GM21723 (cell line): ENCODE measurements at regions not wholly inside any gene's neighbourhood (a gene's known extent, or its start where the extent isn't known, plus 50 kb on each side); places are given as distances from the start of the nearest gene placed in this dataset.

ENCODE experiments used
- ATAC-seq: cut with Tn5 transposase; IDR thresholded peaks from one replicate; pipeline ENCODE4 v1.9.1; 2021; ENCODE audit warnings: mild to moderate bottlenecking, moderate library complexity; ENCODE audit not compliant: unreplicated experiment

DNA sequence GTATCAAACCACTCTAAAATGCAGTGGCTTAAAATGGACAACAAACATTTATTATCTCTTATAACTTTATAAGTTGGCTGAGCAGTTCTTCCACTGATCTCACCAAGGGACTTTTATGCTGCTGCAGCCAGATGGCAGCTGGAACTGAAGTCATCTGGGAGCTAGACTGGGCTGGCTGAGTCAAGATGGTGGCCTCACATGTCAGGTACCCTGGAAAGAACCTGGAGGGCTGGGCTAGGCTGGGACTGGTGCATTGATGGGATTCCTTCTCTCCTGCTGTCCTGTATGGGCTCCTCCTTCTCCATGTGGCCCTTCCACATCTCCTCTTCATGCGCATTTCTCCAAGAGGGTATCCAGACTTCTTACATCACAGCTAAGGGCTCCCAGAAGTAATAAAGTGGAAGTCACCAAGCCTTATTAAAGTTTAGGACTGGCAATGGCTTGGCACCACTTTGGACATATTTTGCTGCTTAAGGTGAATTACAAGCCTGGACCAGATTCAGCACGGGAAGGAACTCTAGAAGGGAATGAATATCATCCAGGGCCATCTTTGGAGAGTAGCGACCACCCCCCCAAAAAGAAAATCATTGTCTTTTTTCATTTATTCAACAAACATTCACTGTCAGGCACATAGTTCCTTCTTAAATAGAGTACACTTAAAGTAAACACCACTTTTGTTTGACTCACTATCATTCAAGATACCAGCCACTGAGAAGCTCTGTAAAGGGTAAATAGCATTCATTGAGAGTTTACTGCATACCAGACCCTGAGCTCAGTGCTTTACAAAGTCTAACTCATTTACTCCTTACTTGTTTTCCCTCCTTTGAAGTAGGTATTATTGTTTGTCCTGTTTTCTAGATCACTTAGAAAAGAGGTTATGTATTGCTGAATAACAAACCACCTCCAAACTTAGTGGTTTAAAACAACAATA lies 138.0 kb downstream of the ZFP36L2 start:
- no peak for ATAC-seq

DNA sequence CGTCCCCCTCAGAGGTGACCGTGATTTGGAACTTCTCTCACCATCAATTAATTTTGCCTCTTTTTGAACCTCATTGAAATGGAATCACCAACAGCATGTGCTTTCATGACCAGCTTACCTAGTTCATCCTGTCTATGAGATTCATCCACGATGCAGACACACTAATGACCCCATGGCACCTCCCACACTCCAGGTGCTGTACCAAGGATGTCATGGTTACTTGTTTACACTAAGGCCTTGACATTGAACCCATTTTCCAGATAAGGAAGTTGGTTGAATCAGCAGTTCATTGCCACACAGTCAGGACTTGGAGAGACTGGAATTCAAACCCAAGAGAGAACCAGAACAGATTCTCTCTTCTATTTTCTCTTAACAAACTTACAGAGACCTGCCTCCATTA lies 139.0 kb downstream of the ZFP36L2 start:
- no peak for ATAC-seq

DNA sequence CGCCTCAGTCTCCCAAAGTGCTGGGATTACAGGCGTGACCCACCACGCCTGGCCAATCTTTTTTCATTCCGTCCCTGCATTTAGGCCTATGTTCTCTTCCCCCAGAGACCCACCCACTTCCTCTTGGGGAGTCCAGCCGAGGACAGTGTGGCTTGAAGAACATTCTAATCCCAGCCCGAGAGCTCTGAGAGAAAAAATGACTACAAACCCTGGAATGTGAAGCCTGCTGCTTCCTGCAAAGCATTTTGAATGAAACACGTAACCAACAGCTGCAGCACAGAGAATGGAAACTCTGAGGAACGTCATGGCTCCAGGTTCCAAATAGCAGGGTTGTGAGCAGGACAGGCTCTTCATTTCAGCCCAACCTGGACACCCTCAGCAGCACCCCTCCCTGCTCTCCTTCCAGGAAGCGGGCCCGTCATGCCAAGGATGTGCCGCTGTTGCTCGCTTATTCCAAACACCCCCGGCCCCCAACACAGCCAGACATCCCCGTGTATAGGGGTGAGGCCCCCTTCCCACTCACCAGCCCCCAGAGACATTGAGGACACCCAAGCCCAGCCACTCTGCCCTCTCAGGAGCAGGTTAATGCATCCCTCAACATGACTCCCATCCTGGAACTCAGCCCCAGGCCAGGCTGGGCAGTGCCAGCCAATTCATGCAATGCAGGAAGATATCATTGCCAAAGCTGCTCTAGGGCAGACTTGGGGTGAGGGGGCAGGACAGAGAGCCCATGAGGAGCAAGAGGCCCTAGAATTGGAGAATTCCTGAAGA lies 139.8 kb downstream of the ZFP36L2 start:
- no peak for ATAC-seq

DNA sequence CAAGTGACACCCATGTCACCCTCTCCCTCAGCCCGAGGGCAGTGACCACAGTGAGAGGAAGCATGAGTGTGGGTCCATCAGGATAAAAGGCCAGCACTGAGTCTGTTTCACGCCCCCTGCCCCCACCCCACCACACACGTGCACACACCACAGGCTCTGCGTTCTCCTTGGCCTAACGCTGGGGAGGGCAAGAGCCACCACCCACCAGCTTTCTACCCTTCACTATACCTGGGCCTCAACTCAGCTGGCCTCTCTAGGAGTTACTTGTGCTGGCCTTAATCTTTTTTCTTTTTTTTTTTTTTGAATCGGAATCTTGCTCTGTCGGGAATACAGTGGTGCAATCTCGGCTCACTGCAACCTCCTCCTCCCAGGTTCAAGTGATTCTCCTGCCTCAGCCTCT lies 140.5 kb downstream of the ZFP36L2 start:
- no peak for ATAC-seq

DNA sequence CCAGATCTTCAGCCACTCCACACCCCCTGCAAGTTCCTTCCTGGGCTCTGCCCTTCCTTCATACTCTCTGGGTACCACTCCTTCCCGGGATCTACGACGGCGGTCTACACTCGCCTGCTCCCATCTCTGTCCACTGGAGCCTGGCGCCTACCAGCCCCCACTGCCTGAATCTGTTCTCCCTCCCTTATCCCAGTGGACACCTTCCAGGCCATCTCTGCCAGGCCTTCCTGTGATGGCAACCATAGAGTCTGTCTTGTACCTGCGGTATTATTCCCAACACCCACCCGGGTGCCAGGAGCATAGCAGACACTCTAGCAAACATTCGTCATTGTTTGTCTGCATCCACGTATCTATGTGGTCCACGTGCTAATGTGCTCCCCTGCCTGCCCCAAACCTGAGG lies 140.9 kb downstream of the ZFP36L2 start:
- no peak for ATAC-seq

DNA sequence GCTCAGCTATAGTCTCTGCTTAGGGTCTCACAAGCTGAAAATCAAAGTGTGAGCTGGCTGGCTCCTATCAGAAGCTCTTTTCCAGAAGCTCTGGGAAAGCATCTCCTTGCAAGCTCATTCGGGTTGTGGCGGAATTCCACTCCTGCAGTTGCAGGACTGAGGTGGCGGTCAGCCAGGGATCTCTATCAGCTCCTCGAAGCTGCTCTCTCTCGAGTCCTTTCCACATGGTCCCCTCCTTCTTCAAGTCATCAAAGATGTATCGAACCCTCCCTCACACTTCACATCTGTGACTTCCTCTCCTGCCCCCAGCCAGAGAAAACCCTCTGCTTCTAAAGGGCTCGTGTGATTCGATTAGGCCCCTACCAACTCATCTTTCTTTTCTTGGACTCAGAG lies 141.7 kb downstream of the ZFP36L2 start:
- no peak for ATAC-seq

DNA sequence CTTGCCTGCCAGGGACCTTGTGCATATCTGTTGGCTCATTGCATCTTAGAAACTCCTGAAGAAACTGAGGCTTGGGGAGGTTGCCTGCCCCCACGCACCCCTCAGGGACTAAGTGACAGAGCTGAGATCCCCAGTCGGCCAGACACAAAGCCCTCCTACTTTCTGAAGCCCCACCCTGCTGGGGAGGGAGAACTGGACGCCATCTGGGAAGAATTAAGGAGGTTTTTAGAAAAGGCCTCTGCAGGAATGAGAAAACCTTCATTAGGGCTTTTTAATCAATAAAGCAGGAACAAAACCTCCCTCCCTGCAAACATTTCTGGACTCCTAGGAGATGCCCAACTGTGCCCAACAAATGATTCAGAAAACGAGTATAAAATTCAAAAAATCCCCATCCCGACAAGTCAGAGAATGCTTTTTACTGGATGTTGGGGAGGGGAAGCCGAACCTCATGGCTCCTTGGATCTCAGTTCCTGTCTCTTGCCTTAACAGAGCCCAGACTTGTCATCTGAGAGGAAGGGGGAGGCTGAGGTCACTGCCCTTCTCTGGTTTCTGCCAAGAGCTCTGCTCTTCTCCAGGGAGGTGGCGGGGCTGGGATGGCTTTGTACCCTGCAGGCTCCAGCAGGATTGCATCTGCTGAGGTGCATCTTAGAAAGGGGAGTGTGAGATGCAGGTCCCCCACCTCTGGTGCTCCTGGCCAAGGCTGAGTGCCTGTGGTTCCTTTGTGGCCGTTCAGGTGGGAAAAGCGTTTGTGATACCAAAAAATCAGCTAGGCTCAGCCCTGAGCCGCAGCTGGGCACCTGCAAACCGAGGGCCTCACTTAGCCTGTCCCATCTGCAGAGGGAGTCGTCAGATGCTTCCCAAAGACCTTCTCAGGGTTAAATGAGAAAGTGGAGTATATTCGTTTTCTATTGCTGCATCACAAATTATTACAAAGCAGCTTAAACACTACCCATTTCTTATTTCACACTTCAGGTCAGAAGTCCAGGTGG lies 142.4 kb downstream of the ZFP36L2 start:
- no peak for ATAC-seq

DNA sequence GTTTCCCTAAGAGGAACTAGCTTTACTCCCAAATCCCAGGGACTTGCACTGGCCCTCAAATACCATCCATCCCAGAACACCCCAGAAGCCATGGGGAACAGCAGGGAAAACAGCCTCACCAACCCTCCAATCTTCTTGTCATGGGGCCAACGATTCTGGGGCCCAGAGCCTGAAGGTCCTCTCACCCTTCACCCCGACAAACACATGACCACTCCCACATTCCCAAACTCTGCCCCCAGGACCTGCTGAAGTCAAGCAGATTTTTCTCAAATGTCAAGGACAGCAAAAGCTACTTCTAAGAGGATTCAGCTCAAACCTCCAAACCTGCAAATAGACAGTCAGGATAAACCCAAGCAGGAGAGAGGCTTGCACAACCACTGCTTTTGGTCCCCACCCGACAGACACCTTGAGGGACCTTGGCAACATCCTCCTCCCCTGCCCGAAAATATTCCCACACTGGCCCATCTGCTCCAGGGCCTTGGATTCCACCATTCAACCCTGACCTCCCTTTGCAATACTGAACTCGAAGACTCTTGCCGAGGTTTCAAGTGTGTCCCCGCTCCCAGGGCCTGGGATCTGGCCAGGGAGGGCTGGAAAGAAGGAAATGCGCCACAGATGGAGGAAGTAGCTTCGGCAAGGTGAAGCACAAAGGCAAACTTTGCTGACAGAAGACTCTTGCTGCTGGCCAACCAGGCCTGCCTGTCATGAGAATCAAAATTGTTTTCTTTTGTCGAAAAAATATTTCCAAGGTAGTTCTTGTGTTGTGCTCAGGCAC lies 143.3 kb downstream of the ZFP36L2 start:
- ATAC-seq = no peak

DNA sequence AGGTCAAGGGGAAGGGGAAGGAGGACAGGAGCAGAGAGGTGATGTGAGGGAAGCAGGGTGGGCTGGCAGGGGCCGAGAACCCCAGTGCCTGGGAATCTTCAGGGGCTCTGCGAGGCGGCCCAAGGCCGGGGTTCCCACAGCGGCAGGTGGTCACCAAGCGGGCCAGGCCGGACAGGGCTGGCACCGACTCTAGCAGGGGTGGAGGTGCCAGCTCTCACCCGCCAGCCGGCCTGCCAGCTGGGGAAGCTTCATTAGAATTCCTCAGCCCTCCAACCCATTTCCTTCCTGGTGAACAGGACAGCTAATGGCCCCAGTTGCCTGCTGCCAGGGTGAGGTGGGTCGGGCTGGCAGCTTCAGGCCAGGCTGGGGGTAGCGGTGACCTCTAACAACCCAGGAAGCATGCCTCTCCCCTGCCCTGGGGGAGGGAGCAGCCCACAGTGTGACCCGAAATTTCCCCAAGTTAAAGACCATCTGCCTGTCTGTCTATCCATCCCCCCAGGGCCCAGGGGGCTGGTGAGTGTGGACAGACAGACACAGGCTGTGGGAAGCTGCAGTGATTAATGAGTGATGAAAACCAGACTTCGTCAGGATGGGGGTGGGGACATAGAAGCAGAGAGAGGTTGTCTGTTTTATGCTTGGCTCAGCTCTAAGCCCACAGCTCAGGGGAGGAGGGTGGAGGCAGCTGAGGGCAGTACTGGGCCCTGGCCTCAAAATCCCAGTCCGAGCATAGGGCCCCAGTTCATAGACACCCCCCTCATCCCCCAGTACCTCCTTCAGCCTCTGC lies 144.1 kb downstream of the ZFP36L2 start:
- no peak for ATAC-seq

DNA sequence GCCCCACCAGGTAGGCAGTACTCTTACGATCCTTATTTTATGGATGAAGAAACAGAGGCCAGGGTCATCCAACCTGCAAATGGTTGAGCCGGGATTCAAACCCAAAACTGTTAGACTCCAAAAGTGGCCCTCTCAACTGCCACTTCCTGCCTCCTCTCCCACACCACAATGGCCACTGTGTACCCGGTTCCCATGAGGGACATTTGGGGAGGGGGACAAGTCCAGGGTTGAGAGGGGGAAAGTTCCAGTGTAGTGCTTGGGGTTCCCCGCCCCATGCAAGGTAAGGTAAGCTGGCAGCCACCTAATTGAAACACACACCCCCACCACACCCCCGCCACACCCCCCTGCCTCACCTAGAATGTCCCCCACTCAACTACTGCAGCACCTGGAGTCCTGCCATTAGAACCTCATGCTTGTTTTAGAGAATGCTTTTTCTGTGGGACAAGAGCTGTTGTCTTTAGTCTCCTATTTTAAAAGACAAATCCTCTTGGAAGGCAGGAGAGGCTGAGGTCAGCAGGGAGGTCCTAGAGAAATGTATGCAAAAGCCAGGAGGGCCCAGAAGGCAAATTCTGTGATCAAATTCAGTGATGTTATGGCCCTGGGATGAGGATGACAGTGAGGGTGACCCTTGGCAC lies 145.2 kb downstream of the ZFP36L2 start:
- ATAC-seq = no peak

DNA sequence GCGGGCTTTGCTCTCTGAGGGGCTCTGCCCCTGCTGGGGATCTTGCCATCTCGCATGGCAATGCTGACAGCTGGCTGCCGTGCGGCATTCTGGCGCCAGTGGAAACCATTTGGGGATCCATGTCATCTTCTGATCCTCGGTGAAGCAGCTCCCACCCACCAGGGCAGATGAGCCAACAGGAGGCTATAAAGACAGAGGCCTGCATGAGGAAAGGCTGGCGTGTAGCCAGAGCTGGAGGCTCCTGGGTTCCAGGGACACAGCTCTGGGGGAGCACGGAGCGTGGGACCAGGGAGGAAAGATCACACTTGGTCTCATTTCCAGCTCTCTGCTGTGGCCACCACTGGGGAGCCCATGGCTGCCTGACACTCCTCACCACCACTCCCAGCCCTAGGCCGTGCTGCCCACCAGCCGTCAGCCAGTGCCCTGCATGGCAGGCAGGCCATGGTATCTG lies 145.8 kb downstream of the ZFP36L2 start:
- no peak for ATAC-seq

DNA sequence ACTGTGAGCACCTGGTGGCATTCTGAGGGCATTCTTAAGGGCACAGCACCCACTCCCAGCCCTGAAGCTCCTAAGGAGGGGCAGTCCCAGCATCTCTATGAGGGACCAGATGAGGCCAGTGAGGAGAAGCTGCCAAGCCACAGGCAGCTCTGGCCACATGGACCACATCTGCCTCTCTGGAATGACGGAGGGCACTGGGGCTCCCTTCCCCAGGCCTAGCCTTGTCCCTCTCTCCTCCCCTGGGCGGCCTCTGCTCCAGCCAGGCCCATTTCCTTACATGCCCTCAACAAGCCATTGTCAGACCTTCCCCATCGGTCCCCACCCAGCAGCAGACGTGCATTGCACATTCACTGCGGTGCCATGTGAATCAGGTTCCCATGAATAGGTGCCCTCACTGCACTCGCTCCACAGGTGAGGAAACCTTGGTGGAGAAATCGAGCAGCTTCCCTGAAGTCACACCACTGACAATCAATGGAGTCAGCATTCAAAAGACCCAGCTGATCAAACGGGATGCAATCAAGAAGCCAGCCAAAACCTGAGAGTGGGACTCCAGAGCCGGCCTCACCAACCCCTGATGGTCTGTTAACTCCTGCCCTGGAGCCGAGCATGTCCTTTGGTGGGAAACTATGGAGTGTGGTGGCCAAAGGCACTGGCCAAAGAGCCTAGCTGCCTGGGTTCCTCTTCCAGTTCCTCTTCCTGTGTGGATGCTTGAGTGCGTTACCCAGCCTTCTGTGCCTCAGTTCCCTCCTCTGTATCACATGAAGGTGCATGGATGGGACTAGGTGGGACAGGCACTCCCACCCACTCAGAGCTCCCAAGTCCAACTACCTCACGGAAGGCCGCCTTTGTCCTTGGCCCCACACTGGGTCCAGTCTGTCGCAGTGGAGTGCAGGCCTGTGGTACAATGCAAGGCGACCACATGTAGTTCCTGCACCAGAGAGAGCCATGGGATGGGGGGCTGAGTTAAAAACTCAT lies 147.3 kb downstream of the ZFP36L2 start:
- ATAC-seq = no peak

DNA sequence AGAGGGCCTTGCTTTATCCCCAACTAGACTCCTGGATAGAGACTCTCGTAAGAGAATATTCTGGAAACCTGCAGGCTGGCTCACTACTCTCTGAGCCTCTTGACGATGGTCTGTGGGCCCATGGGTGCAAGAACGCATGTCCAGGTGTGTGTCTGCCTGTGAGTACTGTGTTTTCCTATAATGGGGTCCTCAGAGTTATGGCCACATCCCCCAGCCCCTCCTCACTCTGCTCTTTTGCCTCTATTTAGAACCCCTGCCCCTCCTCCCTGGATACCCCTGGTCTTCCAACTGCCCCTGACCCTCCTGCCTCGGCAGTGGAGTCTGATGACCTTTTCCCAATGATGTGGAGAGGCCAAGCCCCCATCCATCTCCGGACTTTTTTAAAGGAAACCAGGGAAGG lies 148.1 kb downstream of the ZFP36L2 start:
- no peak for ATAC-seq

DNA sequence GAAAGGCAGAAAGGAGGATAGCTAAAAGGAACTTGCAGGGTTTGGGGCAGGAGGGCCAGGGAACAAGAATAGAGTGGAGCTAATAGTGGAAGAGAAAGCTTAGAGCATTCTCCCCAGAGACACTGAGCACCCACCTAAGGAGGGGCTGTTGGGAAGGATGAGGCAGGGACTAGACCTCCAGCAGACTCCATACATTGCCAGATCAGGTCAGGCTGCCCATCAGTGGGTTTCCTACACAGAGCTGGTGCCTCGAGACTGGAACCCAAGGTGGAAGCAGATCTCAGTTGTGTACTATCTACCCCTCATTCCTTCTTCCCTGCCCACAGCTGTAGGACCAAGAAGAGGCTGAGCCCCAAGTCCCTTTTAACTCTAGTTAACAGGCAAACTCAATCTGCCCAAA lies 148.5 kb downstream of the ZFP36L2 start:
- ATAC-seq = no peak

DNA sequence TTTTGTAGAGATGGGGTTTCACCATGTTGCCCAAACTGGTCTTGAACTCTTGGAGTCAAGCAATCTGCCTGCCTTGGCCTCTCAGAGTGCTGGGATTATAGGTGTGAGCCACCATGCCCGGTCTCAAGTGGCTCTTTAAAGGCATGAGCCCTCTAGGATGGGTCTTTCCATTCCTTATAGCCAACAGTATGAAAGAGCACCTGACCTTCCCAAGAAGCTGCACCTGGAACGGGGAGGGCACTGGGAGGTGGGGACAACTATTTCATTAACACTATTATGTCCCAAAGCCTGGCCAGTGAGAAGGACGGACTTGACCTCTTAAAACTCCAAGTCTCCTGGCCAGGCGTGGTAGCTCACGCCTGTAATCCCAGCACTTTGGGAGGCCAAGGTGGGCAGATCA lies 149.7 kb downstream of the ZFP36L2 start:
- no peak for ATAC-seq

DNA sequence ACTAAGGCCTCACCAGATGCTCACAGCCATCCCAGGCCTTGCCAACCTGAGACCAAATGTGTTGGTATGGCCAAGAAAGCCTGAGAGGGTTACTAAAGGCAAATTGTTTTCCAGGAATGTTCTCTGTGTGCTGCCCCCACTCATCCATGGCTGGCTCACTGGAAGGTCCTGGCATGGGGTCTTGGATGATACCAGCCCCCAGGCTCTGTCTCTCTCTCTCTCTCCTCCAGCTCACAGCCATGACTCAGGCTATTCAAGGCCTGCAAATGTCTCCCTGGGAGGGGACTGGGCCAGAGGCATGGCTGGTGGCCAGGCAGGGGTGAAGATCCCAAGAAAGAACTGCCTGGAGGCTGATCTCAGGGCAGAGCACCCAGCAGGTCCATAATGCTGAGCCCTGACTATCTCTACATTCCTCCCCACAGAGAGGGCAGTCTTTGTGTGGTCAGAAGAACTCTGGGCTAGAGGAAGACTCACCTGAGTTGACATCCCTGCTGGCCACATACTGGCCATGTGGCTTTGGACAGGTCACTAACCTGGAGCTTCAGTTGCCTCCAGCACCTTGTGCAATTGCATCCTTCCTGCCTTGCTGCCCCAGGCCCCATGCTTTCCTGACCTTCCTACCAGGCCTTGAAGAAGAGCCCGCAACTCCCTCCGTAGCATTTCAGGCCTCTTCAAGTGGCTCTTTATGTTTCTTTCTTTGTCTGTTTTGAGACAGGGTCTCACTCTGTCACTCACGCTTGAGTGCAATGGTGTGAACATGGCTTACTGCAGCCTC lies 150.4 kb downstream of the ZFP36L2 start:
- ATAC-seq = no peak

DNA sequence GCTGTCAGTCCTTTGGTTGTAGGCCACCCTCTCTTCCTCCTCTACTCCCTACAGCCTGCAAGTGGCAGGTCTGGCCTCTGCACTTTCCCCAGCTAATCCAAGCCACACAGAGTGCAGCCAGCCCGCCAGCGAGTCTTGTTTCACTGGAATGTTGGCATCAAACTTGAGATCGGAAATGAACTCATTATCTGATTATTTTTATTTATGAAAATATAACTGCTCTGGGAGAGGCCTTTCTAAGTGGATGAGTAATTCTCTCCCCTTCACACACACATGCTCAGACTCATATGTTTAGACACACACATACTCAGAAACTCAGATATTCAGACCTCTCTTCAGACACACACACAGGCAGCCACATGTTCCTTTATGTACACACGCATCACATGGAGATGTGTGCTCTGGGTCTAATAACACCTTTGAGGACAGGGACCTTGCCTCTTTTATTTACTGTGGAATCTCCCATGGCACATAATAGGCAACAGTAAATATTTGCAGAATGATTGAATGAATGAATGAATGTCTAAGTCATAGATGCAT lies 151.3 kb downstream of the ZFP36L2 start:
- ATAC-seq = no peak
